Frontal cortex (tissue), 3 donors: ENCODE measurements at regions not wholly inside any gene's neighbourhood (a gene's known extent, or its start where the extent isn't known, plus 50 kb on each side); places are given as distances from the start of the nearest gene placed in this dataset.

ENCODE experiments used
- DNase-seq, 2 donors: peaks; one replicate each; pipeline ENCODE4 v3.0.0; 2012; ENCODE audit warnings: low spot score in 2 of 2
- FAIRE-seq: peaks from 2 replicates; lab custom pipeline; 2012; peaks lifted over from hg19 to GRCh38; lab: Jason Lieb, UNC
- donor health status: control.
- donor health status: control.
- donor health status: control.

DNA sequence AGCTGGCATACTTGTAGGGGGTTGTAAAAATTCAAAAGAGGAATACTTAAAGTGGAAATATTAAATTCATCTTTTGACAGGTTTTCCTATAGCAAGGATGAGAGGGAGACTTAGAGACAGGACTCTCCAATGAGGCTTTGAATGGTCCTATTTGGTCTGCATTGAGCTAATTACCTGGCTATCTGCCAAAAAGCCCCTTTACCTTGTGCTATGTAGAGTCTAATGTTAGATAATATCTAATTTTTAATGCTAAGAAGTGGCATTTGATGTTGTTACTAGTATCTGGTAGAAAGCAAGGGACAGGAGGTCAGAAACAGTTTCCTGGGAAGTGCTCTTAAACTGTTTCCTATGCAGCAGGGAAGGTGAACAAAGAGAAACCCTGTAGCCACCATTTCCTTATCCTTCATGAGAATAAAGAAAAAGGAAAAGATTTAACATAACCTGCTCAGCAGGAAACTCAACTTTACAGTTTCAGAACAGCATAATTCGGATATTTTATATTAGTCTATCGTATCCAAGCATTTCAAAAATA, 550.0 kb downstream of the SOX5 start:
- FAIRE-seq (no peak), DNase-seq (no peak)

- DNase-seq (no peak), FAIRE-seq (no peak)
Measured at GRCh38 chr12:23415180-23415579, 534.3 kb downstream of the SOX5 start.

DNA sequence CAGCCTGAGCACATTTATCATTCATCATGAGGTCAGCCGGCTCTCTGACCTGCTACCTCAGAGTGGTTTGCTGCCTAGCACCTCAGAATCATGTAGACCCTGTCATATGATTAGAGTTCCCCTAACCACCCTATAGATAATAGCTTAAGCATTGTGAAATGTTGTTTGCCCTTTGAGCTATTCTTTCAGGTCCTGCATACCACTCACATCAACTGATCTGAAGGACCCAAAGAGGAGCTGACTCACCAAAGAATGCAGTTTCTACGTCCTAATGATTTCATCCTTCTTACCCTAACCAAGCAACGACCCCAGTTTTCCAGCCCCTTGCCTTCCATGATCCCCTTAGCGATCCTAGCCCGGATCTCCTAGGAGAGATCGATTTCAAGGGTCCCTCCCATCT, 527.9 kb downstream of the SOX5 start:
- FAIRE-seq: no peak
- DNase-seq: no peak

GRCh38 chr12:23423097-23423687, 526.3 kb downstream of the SOX5 start:
- no peak for DNase-seq

GRCh38 chr12:23423796-23424195, 525.7 kb downstream of the SOX5 start:
- FAIRE-seq (no peak), DNase-seq (no peak)

More at GRCh38 chr12:23423097-23423687, 526.3 kb downstream of the SOX5 start:
- no peak for FAIRE-seq

- no peak for DNase-seq
- FAIRE-seq: no peak
Measured at GRCh38 chr12:23424685-23425084, 524.8 kb downstream of the SOX5 start.

GRCh38 chr12:23426328-23426727, 523.1 kb downstream of the SOX5 start:
- DNase-seq (no peak), FAIRE-seq (no peak)

GRCh38 chr12:23428758-23429157, 520.7 kb downstream of the SOX5 start:
- no peak for DNase-seq
- no peak for FAIRE-seq

DNA sequence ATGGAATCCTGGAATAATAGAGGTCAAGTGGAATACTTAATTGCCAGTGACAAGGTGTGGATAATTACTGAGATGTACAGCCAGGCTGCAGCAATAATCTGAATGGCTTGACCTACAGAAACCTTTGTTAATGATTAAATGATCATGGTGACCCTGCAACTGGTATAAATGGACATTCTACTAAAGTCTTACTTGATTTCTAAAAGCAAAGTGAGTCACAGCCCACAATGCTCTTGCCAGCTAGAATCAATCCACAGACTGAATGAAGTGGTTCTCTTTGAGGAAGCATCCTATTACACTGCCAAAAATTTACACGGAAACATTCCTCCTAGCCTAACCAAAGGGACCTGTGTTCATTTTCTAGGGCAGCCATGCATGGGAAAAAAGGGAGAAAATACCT, 518.5 kb downstream of the SOX5 start:
- FAIRE-seq: no peak
- DNase-seq: no peak

DNA sequence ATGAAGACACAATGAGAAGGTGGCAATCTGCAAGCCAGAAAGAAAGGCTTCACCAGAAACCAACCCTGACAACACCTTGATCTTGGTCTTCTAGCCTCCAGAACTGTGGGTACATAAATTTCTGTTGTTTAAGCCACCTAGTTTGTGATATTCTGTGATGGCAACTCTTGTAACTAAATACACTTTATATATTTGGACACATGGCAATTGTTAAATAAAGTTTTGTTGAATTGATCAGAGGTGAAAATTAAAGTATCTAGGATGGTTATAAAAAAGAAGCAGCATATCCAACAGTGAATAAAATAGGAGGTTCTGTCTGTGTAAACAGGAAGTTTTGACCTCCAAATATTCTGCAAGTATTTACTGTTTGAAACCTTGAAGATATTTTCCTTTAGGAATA, 516.3 kb downstream of the SOX5 start:
- DNase-seq: no peak
- no peak for FAIRE-seq

- FAIRE-seq: no peak
Measured at GRCh38 chr12:23434154-23434553, 515.3 kb downstream of the SOX5 start.

DNA sequence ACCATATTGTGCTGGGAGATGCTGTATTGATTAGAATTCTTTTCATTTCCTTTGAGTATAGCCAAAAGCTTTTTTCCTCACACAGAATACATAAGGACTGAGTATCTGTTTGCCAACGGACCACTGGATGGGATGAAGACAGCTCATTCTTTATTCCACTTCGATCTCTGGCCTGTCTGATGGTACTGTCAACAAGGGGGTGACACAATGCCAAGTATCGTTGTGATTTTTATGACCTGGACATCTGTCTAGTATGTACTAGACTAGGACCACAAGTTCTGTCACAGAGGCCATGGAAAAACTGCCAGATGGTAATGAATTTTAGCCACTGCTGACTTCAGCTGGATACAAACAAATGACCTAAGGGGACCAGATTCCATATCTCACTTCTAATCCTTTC, 502.7 kb downstream of the SOX5 start:
- FAIRE-seq: no peak

More at GRCh38 chr12:23434154-23434553, 515.3 kb downstream of the SOX5 start:
- no peak for DNase-seq

DNA sequence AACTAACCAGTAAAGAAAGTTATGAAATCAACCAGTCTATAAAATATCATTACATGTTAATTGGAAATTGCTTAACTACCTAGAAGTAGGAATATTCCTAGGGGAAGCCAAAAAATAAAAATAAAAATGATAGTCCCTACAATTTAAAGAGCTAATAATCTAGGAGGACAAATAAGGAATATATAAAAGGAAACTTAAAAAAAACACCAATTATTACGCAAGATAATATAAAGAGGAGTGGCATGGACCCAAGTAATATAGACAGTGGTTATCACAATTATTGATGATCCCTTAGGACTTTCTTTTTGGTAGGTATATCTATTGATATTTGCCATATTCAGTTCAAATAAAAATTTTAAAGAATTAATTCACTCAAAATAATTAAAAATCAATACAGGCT, 498.7 kb downstream of the SOX5 start:
- DNase-seq (no peak), FAIRE-seq (no peak)

More for the DNA sequence above, 502.7 kb downstream of the SOX5 start:
- DNase-seq: no peak

GRCh38 chr12:23455283-23455682, 494.2 kb downstream of the SOX5 start:
- DNase-seq (no peak), FAIRE-seq (no peak)

DNA sequence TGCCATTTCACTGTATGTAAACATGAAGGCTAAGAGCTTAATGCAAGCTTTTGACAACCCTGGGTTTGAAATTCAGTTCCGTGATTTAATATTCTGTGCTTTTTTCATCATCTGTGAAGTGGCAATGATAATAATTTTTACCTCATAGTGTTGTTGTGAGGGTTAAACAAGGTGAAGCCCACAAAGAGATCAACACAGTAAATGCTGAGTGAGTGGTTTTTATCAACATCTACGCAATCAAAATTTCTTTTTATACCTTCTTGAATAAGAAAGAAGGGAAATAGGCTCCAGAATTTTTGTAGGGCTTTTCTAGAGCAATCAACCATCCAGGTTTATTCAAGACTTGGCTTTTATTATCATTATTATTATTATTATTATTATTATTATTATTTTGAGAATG, 490.8 kb downstream of the SOX5 start:
- DNase-seq (no peak), FAIRE-seq (no peak)

DNA sequence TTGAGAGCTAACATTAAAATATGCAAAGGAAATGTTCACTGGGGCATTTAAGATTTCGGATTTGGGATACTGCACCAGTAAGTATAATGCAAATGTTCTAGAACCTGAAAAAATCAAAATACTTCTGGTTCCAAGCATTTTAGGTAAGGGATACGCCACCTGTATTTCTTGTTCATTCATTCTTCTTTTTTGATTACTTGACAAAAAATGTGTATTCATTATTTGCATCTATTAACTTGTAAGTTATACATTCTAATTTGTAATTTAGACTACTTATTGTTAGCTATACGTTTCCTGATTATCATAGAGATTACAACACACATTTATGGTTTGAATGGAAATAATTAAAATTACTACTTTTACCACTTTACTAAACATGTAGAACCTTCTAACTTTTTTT, 486.9 kb downstream of the SOX5 start:
- DNase-seq: no peak
- no peak for FAIRE-seq

GRCh38 chr12:23463172-23463571, 486.3 kb downstream of the SOX5 start:
- DNase-seq (no peak), FAIRE-seq (no peak)

DNA sequence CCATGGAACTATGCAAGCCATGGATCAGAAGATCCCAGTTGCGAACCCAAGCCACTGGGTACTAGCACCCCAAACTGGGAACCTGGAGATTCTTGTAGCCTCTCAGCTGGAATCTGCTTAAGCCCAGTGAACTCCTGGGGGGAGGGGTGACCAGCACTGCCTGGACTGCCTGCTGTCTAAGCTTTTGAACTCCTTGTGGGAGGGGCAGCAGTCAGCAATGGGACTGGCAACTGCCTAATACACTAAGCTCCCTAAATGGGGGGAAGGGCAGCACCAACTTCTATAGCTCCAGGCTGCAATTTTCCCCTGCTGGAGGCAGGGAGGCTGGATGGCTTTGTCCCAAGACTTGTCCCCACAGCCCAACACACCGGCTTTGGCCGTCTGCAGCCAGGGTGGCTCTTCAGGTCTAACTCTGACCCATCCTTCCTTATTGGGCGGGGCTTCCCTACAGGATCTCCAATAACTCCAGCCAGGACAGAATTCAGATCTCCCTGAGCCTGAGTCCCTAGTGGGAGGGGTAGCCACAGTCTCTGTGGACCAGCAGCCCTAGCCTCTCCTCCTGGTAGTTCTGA, 485.1 kb downstream of the SOX5 start:
- FAIRE-seq (no peak), DNase-seq (no peak)

DNA sequence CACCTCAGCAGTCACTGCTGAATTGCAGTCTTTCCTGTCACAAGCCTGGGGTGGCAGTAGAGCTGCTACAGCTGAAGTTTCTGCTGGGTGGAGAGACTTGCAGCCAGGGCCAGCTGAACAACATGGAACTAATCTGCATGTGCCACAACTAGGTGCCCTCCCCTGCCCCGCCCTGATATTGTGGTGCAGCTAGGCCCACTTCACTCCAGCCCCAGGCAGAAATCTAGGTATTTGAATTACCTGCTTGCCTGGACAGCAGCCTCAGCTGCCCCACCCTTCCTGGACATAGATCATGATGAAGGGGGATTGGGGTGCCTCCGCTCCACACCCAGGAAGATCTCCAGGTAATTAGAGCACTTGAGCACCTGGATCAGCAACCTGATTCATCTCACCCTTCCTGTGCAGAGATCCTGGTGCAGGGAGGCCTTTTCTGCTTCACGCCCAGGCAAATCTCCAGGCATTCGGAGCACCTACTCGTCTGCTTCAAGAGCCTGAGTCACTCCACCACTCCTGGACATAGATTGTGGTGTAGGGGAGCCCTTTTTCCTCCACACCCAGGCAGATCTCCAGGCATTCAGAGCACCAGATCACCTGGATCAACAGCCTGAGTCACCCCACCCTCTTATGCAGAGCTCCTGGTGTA, 477.0 kb downstream of the SOX5 start:
- DNase-seq: no peak
- no peak for FAIRE-seq

GRCh38 chr12:23473071-23473470, 476.4 kb downstream of the SOX5 start:
- FAIRE-seq (no peak), DNase-seq (no peak)

- FAIRE-seq: no peak
- no peak for DNase-seq
Measured at GRCh38 chr12:23474438-23474976, 475.0 kb downstream of the SOX5 start.
